Activated CD4-positive, alpha-beta T cell treated with anti-CD3 and anti-CD28 coated beads, Interleukin-2, Interleukin-6, amounts not matched to agents 100 ng/mL and 50 ng/mL, durations not matched to agents 16 hours and 8 hours (primary cell): ENCODE measurements at regions not wholly inside any gene's neighbourhood (a gene's known extent, or its start where the extent isn't known, plus 50 kb on each side); places are given as distances from the start of the nearest gene placed in this dataset.

ENCODE experiments used
- DNase-seq: peaks from one replicate; pipeline ENCODE4 v3.0.0-alpha.2; 2020

DNA sequence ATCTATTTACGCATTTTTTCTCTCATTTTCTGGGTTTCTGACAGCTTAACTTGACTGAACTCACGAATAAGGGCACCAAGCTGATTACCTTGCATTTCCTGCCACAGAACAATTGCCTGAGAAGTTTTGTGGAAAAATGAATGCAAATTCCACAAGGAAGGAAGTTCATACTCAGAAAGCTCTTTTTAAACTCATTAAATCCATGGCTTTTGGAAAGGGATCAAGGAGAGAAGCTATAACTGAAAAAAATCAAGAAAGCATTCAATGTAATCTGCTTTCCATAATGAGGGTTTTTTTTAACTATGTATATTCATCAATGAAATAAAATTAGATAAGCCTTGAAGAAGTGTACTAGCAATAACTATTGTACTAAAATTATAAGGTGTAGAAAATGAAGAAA, 252.5 kb downstream of the GPM6A start:
- no peak for DNase-seq

DNA sequence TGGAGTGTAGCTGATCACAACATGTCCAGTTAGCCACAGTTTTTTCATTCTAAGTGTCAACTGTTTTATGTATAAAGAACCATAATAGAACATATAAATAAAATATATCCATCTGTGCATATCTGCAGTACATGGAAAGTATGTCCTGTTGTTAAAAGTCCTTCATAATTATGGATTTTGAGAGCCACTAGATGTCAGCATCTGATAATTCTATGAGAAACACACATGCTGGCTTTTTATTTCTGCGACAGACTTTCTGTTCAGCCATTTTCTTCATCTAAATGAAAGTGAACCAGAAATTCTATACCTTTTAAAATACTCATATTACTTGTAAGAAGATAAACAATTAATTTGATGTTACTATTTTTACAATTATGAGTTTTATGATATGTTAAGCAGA, 251.5 kb downstream of the GPM6A start:
- DNase-seq = no peak

DNA sequence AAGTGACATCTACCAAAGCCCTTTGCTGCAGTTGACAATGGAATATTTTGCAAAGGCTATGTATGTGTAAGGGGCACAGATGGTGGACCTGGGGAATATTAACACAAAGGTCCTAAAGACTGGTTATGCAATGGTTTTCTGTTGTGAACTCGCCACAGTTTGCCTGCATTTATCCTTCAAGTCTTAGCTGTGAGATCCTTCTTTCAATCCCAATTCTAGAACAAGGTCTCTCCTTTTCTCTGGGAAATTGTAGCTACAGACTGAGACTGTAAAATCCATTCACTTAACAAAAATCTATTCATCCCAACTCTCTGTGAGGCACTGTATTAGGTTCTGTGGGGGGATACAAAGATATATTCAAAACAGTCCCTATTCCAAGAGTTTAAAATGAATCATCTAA, 250.4 kb downstream of the GPM6A start:
- DNase-seq = no peak

DNA sequence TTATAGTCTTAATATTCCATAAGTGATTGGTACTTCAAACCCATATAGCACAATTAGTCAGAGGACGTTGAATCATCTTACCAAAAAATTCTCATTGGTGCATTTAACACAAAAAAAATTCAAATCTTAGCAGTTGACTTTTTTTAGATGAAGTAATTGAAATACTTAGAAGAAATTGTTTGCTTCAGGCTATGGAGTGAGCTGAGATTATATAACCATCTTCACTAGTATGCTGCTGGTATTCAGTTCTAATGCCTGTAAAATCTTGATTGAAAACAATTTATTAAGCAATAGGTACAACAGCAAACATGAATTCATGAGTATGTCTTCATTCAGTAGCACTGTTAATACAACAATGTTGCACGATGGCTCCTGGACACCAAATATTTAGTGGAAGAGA, 250.0 kb downstream of the GPM6A start:
- DNase-seq = no peak

DNA sequence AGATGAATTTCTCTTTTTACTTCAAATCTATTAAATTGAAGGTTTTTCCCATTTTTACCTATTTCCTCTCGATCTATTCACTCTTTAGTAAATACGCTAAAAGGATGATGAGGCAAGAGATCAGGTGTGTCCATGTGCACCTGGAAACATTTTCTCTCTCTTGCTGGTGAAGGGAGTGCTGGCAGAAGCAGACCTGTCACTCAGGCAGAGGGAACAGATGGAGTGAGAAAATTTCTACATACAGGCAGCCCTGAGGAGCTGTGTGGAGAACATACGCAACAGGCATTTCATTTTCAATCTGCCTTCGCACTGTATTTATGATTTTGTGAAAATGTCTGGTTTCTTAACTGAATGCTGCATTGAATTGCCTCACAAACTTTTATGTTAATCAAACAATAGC, 249.5 kb downstream of the GPM6A start:
- DNase-seq = no peak
